ENCODE measurements at regions not wholly inside any gene's neighbourhood (a gene's known extent, or its start where the extent isn't known, plus 50 kb on each side); places are given as distances from the start of the nearest gene placed in this dataset.
"Not testable (repeated sequence)": the region's sequence is repeated elsewhere in the genome, so short reads cannot be mapped to it uniquely, and the experiment has no call there.

DNA sequence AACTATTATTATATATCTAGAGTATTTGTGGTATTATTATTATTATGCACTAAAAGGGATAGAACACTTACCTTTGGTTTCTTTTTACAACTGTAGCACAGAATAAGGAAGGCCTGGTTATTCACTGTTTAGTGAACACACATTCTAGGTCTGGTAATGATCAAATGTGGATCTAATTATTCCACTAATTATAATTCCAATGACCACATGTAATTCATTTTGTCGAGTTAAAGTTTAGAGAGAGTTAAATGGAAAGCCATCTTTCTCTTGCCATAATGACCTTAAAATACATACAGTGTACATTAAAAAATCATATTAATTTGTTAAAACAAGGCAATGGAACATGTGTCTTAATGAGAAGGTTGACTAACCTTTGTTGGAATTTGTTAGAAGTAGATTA lies 147.8 kb downstream of the SEM1 start:
- BruUV-seq (replicated peaks), result no TSS peak
- intact Hi-C loops (cut with micrococcal nuclease; ENCODE audit: unreplicated experiment), result no loop called here
- Mint-ChIP-seq H3K4me1 (ENCODE audit: low read depth, unreplicated experiment) (peaks cover 8% of the 10 kb centered on the region), H3K27me3 (ENCODE audit: unreplicated experiment) (no peaks in the 10 kb centered on the region), H3K4me3 (ENCODE audit: low read depth, unreplicated experiment) (no peak overlapping the region), H3K9me3 (ENCODE audit: low read depth, unreplicated experiment) (no peaks in the 10 kb centered on the region), H3K36me3 (ENCODE audit: insufficient read depth, unreplicated experiment) (no peaks in the 10 kb centered on the region), H3K27ac (ENCODE audit: unreplicated experiment) (no peak overlapping the region)
- no peak for DNase-seq
- TF ChIP-seq, protein P1, sequence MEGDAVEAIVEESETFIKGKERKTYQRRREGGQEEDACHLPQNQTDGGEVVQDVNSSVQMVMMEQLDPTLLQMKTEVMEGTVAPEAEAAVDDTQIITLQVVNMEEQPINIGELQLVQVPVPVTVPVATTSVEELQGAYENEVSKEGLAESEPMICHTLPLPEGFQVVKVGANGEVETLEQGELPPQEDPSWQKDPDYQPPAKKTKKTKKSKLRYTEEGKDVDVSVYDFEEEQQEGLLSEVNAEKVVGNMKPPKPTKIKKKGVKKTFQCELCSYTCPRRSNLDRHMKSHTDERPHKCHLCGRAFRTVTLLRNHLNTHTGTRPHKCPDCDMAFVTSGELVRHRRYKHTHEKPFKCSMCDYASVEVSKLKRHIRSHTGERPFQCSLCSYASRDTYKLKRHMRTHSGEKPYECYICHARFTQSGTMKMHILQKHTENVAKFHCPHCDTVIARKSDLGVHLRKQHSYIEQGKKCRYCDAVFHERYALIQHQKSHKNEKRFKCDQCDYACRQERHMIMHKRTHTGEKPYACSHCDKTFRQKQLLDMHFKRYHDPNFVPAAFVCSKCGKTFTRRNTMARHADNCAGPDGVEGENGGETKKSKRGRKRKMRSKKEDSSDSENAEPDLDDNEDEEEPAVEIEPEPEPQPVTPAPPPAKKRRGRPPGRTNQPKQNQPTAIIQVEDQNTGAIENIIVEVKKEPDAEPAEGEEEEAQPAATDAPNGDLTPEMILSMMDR (IDR thresholded peaks at IDR 0.05; ENCODE audit: unreplicated experiment), result no peak
- CTCF ChIA-PET, result no interaction called here

DNA sequence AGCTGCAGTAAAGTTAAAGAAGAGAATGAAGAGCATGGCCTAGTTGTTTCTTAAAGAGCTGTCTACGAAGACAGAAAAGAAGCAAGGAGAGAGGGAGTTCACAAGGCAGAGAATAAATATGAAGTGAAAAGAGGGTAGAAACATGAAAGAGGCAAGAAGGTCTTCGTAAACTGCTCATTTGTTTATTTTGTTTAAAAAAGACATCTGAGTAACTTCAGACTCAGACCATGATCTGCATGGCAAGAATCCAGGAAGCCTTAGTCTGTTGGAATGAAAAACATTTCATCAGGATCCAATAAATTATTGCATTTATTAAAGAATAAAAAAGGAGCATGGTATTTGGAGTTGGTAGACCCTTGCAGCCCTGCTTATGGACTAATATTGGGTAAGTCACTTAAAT lies 151.1 kb downstream of the SEM1 start:
- no peak for DNase-seq
- H3K27me3 Mint-ChIP-seq (ENCODE audit: unreplicated experiment), result no peaks in the 10 kb centered on the region
- H3K36me3 Mint-ChIP-seq (ENCODE audit: insufficient read depth, unreplicated experiment), result no peaks in the 10 kb centered on the region
- H3K4me3 Mint-ChIP-seq (ENCODE audit: low read depth, unreplicated experiment), result no peak overlapping the region
- no TSS peak for BruUV-seq (replicated peaks)
- peaks cover 8% of the 10 kb centered on the region for H3K4me1 Mint-ChIP-seq (ENCODE audit: low read depth, unreplicated experiment)
- intact Hi-C loops (cut with micrococcal nuclease; ENCODE audit: unreplicated experiment), result no loop called here
- H3K9me3 Mint-ChIP-seq (ENCODE audit: low read depth, unreplicated experiment), result no peaks in the 10 kb centered on the region
- CTCF ChIA-PET, result no interaction called here
- TF ChIP-seq, protein P1 (IDR thresholded peaks at IDR 0.05; ENCODE audit: unreplicated experiment), result no peak
- no peak overlapping the region for H3K27ac Mint-ChIP-seq (ENCODE audit: unreplicated experiment)

DNA sequence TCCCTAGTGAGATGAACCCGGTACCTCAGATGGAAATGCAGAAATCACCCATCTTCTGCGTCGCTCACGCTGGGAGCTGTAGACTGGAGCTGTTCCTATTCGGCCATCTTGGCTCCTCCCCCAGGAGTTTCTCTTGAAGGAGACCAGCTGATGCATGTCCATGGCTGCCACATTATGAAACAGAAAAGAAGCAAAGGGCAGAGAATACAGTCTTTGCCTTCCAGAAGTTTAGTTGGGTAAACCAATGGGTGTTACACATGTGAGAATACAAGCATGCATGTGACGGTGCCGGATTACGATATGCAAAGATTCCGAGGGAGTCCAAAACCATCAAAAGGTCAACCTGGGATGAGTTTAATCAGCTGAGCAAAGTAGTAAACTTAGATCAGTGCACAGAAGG lies 151.6 kb downstream of the SEM1 start:
- CTCF ChIA-PET, result no interaction called here
- Mint-ChIP-seq H3K4me3 (ENCODE audit: low read depth, unreplicated experiment) (no peak overlapping the region), H3K27me3 (ENCODE audit: unreplicated experiment) (no peaks in the 10 kb centered on the region), H3K4me1 (ENCODE audit: low read depth, unreplicated experiment) (peaks cover 6% of the 10 kb centered on the region), H3K36me3 (ENCODE audit: insufficient read depth, unreplicated experiment) (no peaks in the 10 kb centered on the region), H3K9me3 (ENCODE audit: low read depth, unreplicated experiment) (no peaks in the 10 kb centered on the region), H3K27ac (ENCODE audit: unreplicated experiment) (no peak overlapping the region)
- TF ChIP-seq, protein P1 (IDR thresholded peaks at IDR 0.05; ENCODE audit: unreplicated experiment), result no peak
- no peak for DNase-seq
- intact Hi-C loops (cut with micrococcal nuclease; ENCODE audit: unreplicated experiment), result no loop called here
- no TSS peak for BruUV-seq (replicated peaks)

GRCh38 chr7:96557598-96557997 lies 152.0 kb downstream of the SEM1 start:
- H3K4me1 Mint-ChIP-seq (ENCODE audit: low read depth, unreplicated experiment); H3K27me3 Mint-ChIP-seq (ENCODE audit: unreplicated experiment); H3K27ac Mint-ChIP-seq (ENCODE audit: unreplicated experiment); DNase-seq; CTCF ChIA-PET; BruUV-seq (replicated peaks); H3K4me3 Mint-ChIP-seq (ENCODE audit: low read depth, unreplicated experiment); intact Hi-C loops (cut with micrococcal nuclease; ENCODE audit: unreplicated experiment); H3K9me3 Mint-ChIP-seq (ENCODE audit: low read depth, unreplicated experiment); H3K36me3 Mint-ChIP-seq (ENCODE audit: insufficient read depth, unreplicated experiment): not testable (repeated sequence)

- Mint-ChIP-seq H3K4me1 (ENCODE audit: low read depth, unreplicated experiment) (peaks cover 20% of the 10 kb centered on the region), H3K27ac (ENCODE audit: unreplicated experiment) (no peak overlapping the region), H3K9me3 (ENCODE audit: low read depth, unreplicated experiment) (no peaks in the 10 kb centered on the region), H3K36me3 (ENCODE audit: insufficient read depth, unreplicated experiment) (no peaks in the 10 kb centered on the region), H3K27me3 (ENCODE audit: unreplicated experiment) (no peaks in the 10 kb centered on the region), H3K4me3 (ENCODE audit: low read depth, unreplicated experiment) (no peak overlapping the region)
- intact Hi-C loops (cut with micrococcal nuclease; ENCODE audit: unreplicated experiment), result loop anchor here (10.0 kb wide), 1 partner anchor 134 kb away; no protein-coding TSS in a partner anchor
- TF ChIP-seq, protein P1 (IDR thresholded peaks at IDR 0.05; ENCODE audit: unreplicated experiment), result no peak
- CTCF ChIA-PET, result no interaction called here
- no TSS peak for BruUV-seq (replicated peaks)
- peak; percentile 33 for DNase-seq
These were observed 161.0 kb downstream of the SEM1 start for GRCh38 chr7:96548664-96549063.

All from Calu3 (cell line).